ENCODE measurements at regions not wholly inside any gene's neighbourhood (a gene's known extent, or its start where the extent isn't known, plus 50 kb on each side); places are given as distances from the start of the nearest gene placed in this dataset.
"Not testable (repeated sequence)": the region's sequence is repeated elsewhere in the genome, so short reads cannot be mapped to it uniquely, and the experiment has no call there.

- not testable (repeated sequence) for TF ChIP-seq CTCF, POLR2A, POLR2AphosphoS5, EP300 (IDR thresholded peaks at IDR 0.05)
These were observed 85.6 kb upstream of the CAB39 start for GRCh38 chr2:230627091-230627490.

Data from upper lobe of left lung (tissue), 4 donors.